GM04503 (cell line): ENCODE measurements at regions not wholly inside any gene's neighbourhood (a gene's known extent, or its start where the extent isn't known, plus 50 kb on each side); places are given as distances from the start of the nearest gene placed in this dataset.

ENCODE experiments used
- DNase-seq: peaks from one replicate; pipeline ENCODE4 v3.0.0-alpha.2; 2012; ENCODE audit warnings: low read depth

- DNase-seq, result no peak
These were observed 194.6 kb upstream of the KCNG1 start for GRCh38 chr20:51217347-51218045.

- no peak for DNase-seq
These were observed 193.9 kb upstream of the KCNG1 start for GRCh38 chr20:51216850-51217249.

- no peak for DNase-seq
These were observed 189.9 kb upstream of the KCNG1 start for GRCh38 chr20:51212816-51213215.

- no peak for DNase-seq
These were observed 188.3 kb upstream of the KCNG1 start for GRCh38 chr20:51211191-51211590.

GRCh38 chr20:51210084-51210483, 187.2 kb upstream of the KCNG1 start:
- DNase-seq, result no peak

- DNase-seq, result no peak
These were observed 185.3 kb upstream of the KCNG1 start for GRCh38 chr20:51208162-51208561.

GRCh38 chr20:51206032-51206662, 183.2 kb upstream of the KCNG1 start:
- no peak for DNase-seq

- DNase-seq, result no peak
These were observed 181.9 kb upstream of the KCNG1 start for GRCh38 chr20:51204794-51205193.

- no peak for DNase-seq
These were observed 181.3 kb upstream of the KCNG1 start for GRCh38 chr20:51204051-51204715.

- DNase-seq, result no peak
These were observed 179.4 kb upstream of the KCNG1 start for GRCh38 chr20:51202304-51202703.

- DNase-seq, result no peak
These were observed 177.0 kb upstream of the KCNG1 start for GRCh38 chr20:51199920-51200319.

GRCh38 chr20:51198876-51199523, 176.1 kb upstream of the KCNG1 start:
- DNase-seq, result no peak

GRCh38 chr20:51198238-51198637, 175.3 kb upstream of the KCNG1 start:
- no peak for DNase-seq

- no peak for DNase-seq
These were observed 174.2 kb upstream of the KCNG1 start for GRCh38 chr20:51196991-51197651.

GRCh38 chr20:51195990-51196389, 173.1 kb upstream of the KCNG1 start:
- DNase-seq, result no peak

GRCh38 chr20:51195419-51195901, 172.6 kb upstream of the KCNG1 start:
- DNase-seq, result no peak

- no peak for DNase-seq
These were observed 170.3 kb upstream of the KCNG1 start for GRCh38 chr20:51193066-51193772.

GRCh38 chr20:51190783-51191180, 167.9 kb upstream of the KCNG1 start:
- no peak for DNase-seq

- DNase-seq, result no peak
These were observed 167.2 kb upstream of the KCNG1 start for GRCh38 chr20:51189814-51190782.

- no peak for DNase-seq
These were observed 166.0 kb upstream of the KCNG1 start for GRCh38 chr20:51188941-51189340.
